ENCODE measurements at regions not wholly inside any gene's neighbourhood (a gene's known extent, or its start where the extent isn't known, plus 50 kb on each side); places are given as distances from the start of the nearest gene placed in this dataset.
"Not testable (repeated sequence)": the region's sequence is repeated elsewhere in the genome, so short reads cannot be mapped to it uniquely, and the experiment has no call there.

DNA sequence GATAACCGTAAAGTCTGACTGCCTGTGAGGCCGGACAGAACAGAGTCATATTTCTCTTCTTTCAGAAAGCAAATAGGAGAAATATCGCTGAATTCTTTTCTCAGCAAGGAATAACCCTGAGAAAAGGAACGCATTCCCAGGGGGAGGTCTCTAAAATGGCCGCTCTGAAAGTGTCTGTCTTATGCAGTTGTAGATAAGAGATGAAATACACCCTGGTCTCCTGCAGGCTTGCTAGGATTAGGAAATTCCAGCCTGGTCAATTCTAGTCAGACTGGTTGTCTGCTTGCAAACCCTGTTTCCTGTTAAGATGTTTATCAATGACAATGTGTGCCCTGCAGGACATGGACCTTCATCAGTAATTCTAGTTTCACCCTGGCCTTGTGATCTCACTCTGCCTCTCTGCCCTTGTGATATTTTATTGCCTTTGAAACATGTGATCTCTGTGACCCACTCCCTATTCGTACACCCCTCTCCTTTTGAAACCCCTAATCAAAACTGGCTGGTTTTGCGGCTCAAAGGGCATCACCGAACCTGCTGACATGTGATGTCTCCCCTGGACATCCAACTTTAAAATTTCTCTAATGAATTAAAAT, 934.8 kb upstream of the SPRY2 start:
- DNase-seq (ENCODE audit: extremely low read depth, low read depth), result no peak
- TF ChIP-seq, protein P1, sequence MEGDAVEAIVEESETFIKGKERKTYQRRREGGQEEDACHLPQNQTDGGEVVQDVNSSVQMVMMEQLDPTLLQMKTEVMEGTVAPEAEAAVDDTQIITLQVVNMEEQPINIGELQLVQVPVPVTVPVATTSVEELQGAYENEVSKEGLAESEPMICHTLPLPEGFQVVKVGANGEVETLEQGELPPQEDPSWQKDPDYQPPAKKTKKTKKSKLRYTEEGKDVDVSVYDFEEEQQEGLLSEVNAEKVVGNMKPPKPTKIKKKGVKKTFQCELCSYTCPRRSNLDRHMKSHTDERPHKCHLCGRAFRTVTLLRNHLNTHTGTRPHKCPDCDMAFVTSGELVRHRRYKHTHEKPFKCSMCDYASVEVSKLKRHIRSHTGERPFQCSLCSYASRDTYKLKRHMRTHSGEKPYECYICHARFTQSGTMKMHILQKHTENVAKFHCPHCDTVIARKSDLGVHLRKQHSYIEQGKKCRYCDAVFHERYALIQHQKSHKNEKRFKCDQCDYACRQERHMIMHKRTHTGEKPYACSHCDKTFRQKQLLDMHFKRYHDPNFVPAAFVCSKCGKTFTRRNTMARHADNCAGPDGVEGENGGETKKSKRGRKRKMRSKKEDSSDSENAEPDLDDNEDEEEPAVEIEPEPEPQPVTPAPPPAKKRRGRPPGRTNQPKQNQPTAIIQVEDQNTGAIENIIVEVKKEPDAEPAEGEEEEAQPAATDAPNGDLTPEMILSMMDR (IDR thresholded peaks at IDR 0.05; ENCODE audit: low read depth, low read length, missing control alignments), result no peak
- H3K4me3 ChIP-seq (replicated peaks; ENCODE audit: low read depth, low read length), result no peak overlapping the region

DNA sequence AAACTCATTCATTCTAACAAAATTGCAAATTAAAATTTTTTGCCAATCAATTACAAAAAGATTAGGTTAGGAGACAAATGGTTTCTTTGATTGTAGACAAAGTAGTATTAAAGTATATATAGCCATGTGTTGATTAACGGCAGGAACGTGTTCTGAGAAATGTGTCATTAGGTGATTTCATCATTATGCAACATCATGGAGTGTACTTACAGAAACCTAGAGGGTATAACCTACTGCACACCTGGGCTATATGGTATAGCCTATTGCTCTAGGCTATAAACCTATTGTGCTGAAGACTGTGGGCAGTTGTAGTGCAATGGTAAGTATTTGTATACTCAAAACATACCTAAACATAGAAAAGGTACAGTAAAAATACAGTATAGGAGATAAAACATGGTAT, 906.8 kb upstream of the SPRY2 start:
- no peak for DNase-seq (ENCODE audit: extremely low read depth, low read depth)
- TF ChIP-seq, protein P1 (IDR thresholded peaks at IDR 0.05; ENCODE audit: low read depth, low read length, missing control alignments), result no peak
- no peak overlapping the region for H3K4me3 ChIP-seq (replicated peaks; ENCODE audit: low read depth, low read length)

DNA sequence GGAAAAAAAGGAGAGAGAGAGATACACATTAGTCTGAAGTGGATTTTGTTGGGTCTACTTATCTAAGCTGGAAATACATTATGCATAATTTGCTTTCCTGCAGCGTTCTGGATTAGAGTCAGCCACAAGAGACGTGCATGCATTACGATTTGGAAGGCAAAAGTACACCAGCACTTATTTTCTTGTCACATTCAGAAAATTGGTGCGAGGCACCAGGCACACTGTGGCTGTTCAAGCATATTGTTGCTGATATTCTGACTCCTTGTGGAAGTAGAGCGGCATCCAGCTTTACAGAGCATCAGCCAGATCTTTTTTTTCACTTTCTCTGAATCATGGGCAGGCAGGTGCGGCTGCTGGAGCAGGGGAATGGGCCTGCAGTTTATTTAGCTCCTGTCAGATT, 905.6 kb upstream of the SPRY2 start:
- H3K4me3 ChIP-seq (replicated peaks; ENCODE audit: low read depth, low read length), result no peak overlapping the region
- TF ChIP-seq, protein P1 (IDR thresholded peaks at IDR 0.05; ENCODE audit: low read depth, low read length, missing control alignments), result no peak
- DNase-seq (ENCODE audit: extremely low read depth, low read depth), result no peak

DNA sequence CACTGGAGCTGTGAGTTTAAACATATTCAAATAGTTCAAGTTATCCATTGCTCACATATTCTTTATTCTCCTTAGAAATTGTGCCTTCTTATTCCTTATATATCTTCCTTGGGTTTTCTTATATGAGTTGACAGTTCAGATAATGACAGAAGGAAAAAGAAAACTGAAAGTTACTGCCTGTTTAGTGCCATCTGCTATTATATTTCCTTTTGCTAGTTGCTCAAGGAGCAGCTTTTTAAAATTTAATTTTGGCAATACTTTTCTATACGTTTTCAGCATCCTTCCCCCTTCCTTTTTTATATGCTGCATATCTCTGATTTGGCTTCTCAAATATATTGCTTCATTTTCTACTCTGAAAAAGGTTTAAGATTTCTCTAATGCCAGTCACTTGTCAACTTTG, 903.1 kb upstream of the SPRY2 start:
- DNase-seq (ENCODE audit: extremely low read depth, low read depth), result no peak
- TF ChIP-seq, protein P1 (IDR thresholded peaks at IDR 0.05; ENCODE audit: low read depth, low read length, missing control alignments), result no peak
- H3K4me3 ChIP-seq (replicated peaks; ENCODE audit: low read depth, low read length), result no peak overlapping the region

DNA sequence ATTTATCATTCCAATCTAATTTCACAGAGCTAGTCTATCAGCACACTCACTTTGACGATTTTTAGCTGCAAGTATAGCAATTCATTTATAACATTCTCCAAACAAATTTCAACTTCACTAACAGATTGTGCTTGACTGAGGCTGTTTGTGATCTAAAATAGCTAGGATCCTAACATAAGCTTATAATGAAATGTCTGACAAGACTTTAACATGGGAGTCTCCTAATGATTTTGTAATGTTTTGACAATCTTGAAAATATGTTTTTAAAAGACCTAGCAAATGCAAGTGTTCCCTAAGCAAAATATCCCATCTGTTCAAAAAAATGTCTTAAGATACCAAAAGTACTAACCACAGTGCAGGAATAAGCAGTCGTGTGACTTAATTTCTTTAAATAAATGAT, 889.5 kb upstream of the SPRY2 start:
- TF ChIP-seq, protein P1 (IDR thresholded peaks at IDR 0.05; ENCODE audit: low read depth, low read length, missing control alignments), result no peak
- H3K4me3 ChIP-seq (replicated peaks; ENCODE audit: low read depth, low read length), result no peak overlapping the region
- DNase-seq (ENCODE audit: extremely low read depth, low read depth), result no peak

DNA sequence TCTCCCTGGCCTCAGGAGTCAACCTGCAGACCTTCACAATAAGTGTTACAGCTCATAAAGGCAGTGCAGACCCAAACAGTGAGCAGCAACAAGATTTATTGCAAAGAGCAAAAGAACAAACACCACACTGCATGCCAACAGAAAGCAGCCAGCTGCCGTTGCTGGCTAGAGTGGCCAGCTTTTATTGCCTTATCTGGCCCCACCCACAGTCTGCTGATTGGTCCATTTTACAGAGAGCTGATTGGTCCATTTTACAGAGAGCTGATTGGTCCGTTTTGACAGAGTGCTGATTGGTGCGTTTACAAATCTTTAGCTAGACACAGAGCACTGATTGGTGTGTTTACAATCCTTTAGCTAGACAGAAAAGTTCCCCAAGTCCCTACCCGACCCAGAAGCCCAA, 885.9 kb upstream of the SPRY2 start:
- not testable (repeated sequence) for H3K4me3 ChIP-seq (replicated peaks; ENCODE audit: low read depth, low read length); DNase-seq (ENCODE audit: extremely low read depth, low read depth)

DNA sequence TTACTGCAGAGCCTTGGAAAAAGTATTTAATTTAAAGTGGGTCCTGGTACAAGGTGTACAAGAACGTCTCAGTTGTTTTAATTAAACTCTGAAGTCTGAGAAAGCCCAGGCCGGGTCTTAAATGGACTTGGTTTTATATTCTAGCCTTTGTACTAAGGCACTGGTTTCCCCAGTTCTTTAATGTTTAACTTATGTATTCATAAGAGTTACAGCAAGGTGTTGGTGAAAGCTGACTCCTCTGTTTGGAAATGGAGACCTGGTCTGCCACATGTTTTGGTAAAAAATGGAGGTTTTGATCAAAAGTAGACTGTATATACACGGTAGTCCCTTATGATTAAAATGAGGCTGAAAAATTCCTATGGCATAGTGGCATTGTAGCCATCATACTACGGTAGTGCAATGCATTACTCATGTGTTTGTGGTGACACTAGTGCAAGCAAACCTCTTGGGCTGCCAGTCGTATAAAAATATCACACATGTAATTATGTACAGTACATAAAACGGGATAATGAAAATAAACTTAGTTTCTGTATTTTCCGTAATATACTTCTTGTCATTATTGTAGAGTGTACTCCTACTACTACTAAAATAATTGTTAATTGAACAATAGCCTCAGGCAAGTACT, 883.4 kb upstream of the SPRY2 start:
- TF ChIP-seq, protein P1 (IDR thresholded peaks at IDR 0.05; ENCODE audit: low read depth, low read length, missing control alignments), result no peak

More for the DNA sequence above, 883.4 kb upstream of the SPRY2 start:
- no peak overlapping the region for H3K4me3 ChIP-seq (replicated peaks; ENCODE audit: low read depth, low read length)
- no peak for DNase-seq (ENCODE audit: extremely low read depth, low read depth)
